Posterior cingulate gyrus (tissue), 11 donors: ENCODE measurements at regions not wholly inside any gene's neighbourhood (a gene's known extent, or its start where the extent isn't known, plus 50 kb on each side); places are given as distances from the start of the nearest gene placed in this dataset.

ENCODE experiments used
- DNase-seq, 10 donors: peaks; one replicate each; pipeline versions ENCODE4 v3.0.0 to v3.0.0-alpha.2; 2020 to 2021; ENCODE audit warnings: mixed read lengths in 3 of 10
- intact Hi-C: fragments of 100-400 bp; cut with DNase I; formaldehyde crosslinking; loops from one replicate; pipeline ENCODE4 v1.15.1; 2023

- intact Hi-C loops = no loop called here
- DNase-seq = no peak
These were observed 541.7 kb downstream of the MBD2 start for GRCh38 chr18:53682796-53683195.

GRCh38 chr18:53677480-53677879 lies 547.0 kb downstream of the MBD2 start:
- no peak for DNase-seq
- intact Hi-C loops = no loop called here

- intact Hi-C loops = no loop called here
- DNase-seq = no peak
These were observed 558.8 kb downstream of the MBD2 start for GRCh38 chr18:53665701-53666100.

DNA sequence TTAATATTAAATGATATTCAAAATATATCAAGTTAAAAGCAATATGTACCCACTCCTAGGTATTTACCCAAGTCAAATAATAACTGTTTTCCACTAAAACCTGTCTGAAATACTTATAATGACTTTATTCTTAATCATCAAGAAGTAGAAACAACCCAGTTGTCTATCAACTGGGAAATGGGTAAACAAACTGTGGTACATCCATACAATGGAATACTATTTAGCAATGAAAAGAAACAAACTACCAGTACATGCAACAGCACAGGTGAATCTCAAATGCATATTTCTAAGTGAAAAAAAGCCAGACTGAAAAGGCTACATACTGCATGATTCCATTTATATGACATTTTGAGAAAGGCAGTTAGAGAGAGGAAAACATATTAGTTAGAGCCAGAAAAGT lies 559.9 kb downstream of the MBD2 start:
- no peak for DNase-seq
- intact Hi-C loops = no loop called here

GRCh38 chr18:53660306-53660705 lies 564.2 kb downstream of the MBD2 start:
- no peak for DNase-seq
- intact Hi-C loops = no loop called here

GRCh38 chr18:53657257-53657656 lies 567.2 kb downstream of the MBD2 start:
- DNase-seq = no peak
- intact Hi-C loops = no loop called here

DNA sequence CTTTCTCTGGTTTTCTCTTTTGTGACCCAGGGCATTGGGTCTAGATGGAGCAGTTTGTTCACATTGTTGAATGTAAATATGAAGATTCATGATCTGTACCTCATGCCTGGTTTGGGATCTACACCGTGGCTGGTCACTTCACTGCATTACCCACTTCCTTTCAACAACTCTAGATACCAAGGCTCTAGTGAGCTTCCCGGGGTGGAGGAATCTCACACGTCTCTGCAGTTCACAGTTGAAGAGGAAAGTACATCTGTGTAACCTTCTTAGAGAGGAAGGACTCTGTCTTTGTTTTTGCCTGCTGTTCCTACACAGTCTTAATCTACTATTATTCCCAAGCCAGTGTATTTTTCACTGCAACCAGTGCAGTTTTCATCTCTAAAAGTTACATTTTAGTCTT lies 574.8 kb downstream of the MBD2 start:
- intact Hi-C loops = no loop called here
- no peak for DNase-seq

- DNase-seq = no peak
- intact Hi-C loops = no loop called here
These were observed 579.5 kb downstream of the MBD2 start for GRCh38 chr18:53644799-53645471.

GRCh38 chr18:53639687-53640086 lies 584.8 kb downstream of the MBD2 start:
- no peak for DNase-seq
- intact Hi-C loops = no loop called here

DNA sequence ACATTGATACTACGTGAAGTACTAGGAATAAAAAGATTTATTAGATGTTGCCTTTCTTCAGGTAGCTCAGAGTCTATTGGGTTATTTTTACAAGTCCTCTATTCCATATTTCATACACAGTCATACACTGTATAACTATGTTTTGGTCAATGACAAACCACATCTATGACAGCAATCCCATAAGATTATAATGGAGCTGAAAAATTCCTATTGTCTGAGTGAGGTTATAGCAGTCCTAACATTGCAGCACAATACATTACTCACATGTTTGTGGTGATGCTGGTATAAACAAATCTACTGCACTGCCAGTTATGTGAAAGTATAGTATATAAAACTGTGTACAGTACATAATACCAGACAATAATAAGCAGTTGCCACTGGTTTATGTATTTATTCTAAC lies 595.1 kb downstream of the MBD2 start:
- intact Hi-C loops = no loop called here
- DNase-seq = no peak

DNA sequence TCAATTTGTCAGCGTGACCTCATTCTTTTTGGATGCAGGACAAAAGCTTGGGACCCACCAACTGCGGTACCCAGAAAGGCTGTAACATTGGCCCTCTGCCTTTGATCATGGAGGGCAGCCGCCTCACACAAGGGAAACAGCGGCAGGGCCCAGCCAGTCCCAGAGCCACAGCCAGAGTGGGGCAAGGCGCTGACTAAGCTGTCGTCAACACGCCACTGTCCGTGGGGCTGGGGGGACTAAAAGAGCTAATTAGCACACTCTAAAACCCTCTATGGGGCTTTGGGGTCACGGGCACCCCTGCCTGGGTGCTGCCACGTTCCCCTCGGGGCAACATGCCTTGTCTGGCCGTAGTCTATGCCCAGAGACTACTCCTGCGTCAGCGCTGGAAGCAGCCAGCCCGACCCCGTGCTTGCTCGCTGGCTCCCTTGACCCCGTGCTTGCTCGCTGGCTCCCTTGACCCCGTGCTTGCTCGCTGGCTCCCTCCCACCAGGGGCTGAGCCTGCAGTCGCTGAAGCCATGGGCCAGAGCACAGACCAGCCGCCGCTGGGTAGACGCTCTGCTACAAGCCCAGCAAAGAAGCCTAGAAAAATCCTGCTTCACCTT lies 598.4 kb downstream of the MBD2 start:
- peak in 2 of 10 donors; percentile 32 to 62 for DNase-seq
- intact Hi-C loops = no loop called here

DNA sequence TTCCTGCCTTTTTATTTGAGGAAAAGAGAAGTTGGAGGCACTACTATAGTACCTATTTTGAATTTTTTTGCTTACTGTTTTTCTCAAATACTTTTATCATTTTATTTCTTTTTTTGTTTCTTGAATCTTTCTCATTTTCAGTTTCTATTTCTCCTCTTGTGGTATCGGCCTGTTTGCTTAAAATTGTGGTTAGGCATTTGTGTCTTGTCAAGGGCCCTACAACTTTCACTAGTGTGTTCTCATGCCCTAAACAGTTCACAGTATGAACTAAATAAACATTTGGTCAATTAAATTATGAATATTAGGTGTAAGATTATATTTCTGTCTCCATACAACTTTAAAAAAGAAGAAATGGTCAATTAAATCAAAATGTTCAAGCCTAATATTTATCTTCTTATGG lies 613.5 kb downstream of the MBD2 start:
- DNase-seq = no peak
- intact Hi-C loops = no loop called here

DNA sequence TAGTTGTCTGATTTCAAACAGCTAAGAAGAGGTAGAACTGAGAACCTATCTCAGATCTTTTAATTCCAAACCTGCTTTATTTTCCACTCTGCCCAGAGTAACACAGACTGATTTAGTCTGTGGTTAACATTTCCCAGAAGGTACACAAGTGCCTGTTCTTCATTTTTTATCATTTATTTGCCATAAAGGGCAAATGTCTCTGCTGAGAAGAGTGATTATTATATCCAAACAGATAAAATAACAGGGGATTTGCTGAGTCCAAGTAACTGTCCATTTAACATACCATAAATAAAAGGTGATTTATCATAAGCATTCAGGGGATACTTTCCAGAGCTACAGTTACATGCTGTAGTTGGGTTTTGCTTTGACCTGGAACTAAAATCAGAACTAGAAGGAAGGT lies 617.7 kb downstream of the MBD2 start:
- intact Hi-C loops = no loop called here
- DNase-seq = no peak

DNA sequence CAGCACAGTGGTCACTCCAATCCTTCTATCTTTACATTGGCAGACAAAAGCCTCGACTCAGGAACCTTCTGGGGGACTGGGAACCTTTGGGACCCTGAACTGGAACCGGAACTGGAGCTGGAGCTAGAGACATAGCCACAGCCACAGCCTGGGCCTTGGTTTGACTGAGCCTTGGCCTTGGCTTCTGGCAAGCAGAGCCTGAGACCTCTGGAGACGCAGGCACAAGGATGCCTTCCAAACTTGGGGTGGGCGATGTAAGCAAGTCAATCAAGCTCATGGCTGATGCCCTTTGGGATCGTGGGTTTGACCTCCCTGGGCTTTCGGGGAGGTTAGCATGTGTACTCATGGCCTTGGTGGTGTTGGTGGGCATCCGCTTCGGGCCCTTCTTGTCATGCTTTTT lies 619.3 kb downstream of the MBD2 start:
- peak in 3 of 10 donors; percentile 31 to 76 (median 57) for DNase-seq
- intact Hi-C loops = no loop called here

- DNase-seq = peak in 3 of 10 donors; percentile 4 to 47 (median 30)
- intact Hi-C loops = no loop called here
These were observed 621.2 kb downstream of the MBD2 start for GRCh38 chr18:53603276-53603675.

- intact Hi-C loops = no loop called here
- DNase-seq = no peak
These were observed 623.1 kb downstream of the MBD2 start for GRCh38 chr18:53601344-53601743.

- no peak for DNase-seq
- intact Hi-C loops = no loop called here
These were observed 637.5 kb downstream of the MBD2 start for GRCh38 chr18:53586923-53587322.
